OCI-LY7 (cell line): ENCODE measurements at regions not wholly inside any gene's neighbourhood (a gene's known extent, or its start where the extent isn't known, plus 50 kb on each side); places are given as distances from the start of the nearest gene placed in this dataset.

Experiments used
- BruUV-seq: library from RNA; stranded (reverse); fragments of 400-500 nt; replicated peaks from 2 replicates; lab custom pipeline; 2021; lab: Mats Ljungman, UMichigan
- CTCF ChIA-PET: fragments of 300-600 bp; sonication (Branson Sonifier 250); formaldehyde crosslinking; loops from one replicate; lab custom pipeline; 2022; ENCODE audit warnings: antibody characterized with exemption; ENCODE audit not compliant: unreplicated experiment; lab: Charles Lee
- POLR2A ChIA-PET: fragments of 300-600 bp; sonication (Branson Sonifier 250); formaldehyde crosslinking; loops from one replicate; lab custom pipeline; 2022; ENCODE audit warnings: antibody characterized with exemption; lab: Charles Lee
- DNase-seq: peaks from one replicate; pipeline ENCODE4 v3.0.0-alpha.2; 2015; ENCODE audit warnings: low spot score
- H2AFZ ChIP-seq: fragments of 200-600 bp; sonication (generic), shearing (Covaris generic); 2 replicates; pipeline ENCODE4 v1.6.1; 2014; ENCODE audit warnings: mild to moderate bottlenecking, antibody characterized with exemption, low read length, moderate library complexity
- H3K27ac ChIP-seq: fragments of 200-600 bp; sonication (generic); 2 replicates; pipeline ENCODE4 v1.5.1; 2014; ENCODE audit warnings: mixed run types, low read depth, mild to moderate bottlenecking, moderate library complexity, low read length, inconsistent platforms; ENCODE audit not compliant: poor library complexity, severe bottlenecking
- H3K36me3 ChIP-seq: fragments of 200-600 bp; sonication (generic); 2 replicates; pipeline ENCODE4 v1.6.1; 2014; ENCODE audit warnings: mild to moderate bottlenecking, antibody characterized with exemption, low read length, moderate library complexity, mixed read lengths; ENCODE audit not compliant: insufficient read depth
- H3K4me1 ChIP-seq: fragments of 200-600 bp; sonication (generic); 2 replicates; pipeline ENCODE4 v1.5.1; 2014; ENCODE audit warnings: mild to moderate bottlenecking, low read length; ENCODE audit not compliant: insufficient read depth, poor library complexity, severe bottlenecking
- H3K4me2 ChIP-seq: fragments of 200-600 bp; sonication (generic); 2 replicates; pipeline ENCODE4 v1.6.1; 2014; ENCODE audit warnings: mild to moderate bottlenecking, low read length
- H3K4me3 ChIP-seq: fragments of 200-600 bp; sonication (generic); 2 replicates; pipeline ENCODE4 v1.5.1; 2014; ENCODE audit warnings: mild to moderate bottlenecking, low read depth, low read length; ENCODE audit not compliant: poor library complexity, severe bottlenecking
- H3K79me2 ChIP-seq: fragments of 200-600 bp; sonication (generic); 2 replicates; pipeline ENCODE4 v1.6.1; 2016; ENCODE audit warnings: low read depth, mild to moderate bottlenecking, low read length, moderate library complexity, mixed read lengths; ENCODE audit not compliant: insufficient read depth
- H3K9me2 ChIP-seq: fragments of 200-600 bp; sonication (generic); 2 replicates; pipeline ENCODE4 v1.6.1; 2016; ENCODE audit warnings: mild to moderate bottlenecking, low read length, mixed read lengths; ENCODE audit not compliant: insufficient read depth
- H3K9me3 ChIP-seq: fragments of 200-600 bp; sonication (generic); 2 replicates; pipeline ENCODE4 v1.6.1; 2014; ENCODE audit warnings: mild to moderate bottlenecking, mixed run types, low read length, mixed read lengths
- H4K20me1 ChIP-seq: fragments of 200-600 bp; sonication (generic); 2 replicates; pipeline ENCODE4 v1.6.1; 2014; ENCODE audit warnings: mild to moderate bottlenecking, antibody characterized with exemption, low read length, moderate library complexity, mixed read lengths; ENCODE audit not compliant: insufficient read depth
- EZH2phosphoT487 ChIP-seq: fragments of 200-600 bp; sonication (generic); IDR thresholded peaks from 2 replicates; pipeline ENCODE4 v1.6.1; 2018; ENCODE audit warnings: low read depth, borderline replicate concordance, mild to moderate bottlenecking, mixed run types, antibody characterized with exemption, low read length, moderate library complexity, mixed read lengths
- intact Hi-C: fragments of 100-400 bp; cut with micrococcal nuclease; formaldehyde crosslinking; loops from one replicate; pipeline ENCODE4 v1.10.0; 2022; ENCODE audit not compliant: unreplicated experiment
- TF ChIP-seq, protein P1 (sequence below): fragments of 200-600 bp; sonication (generic); conservative IDR thresholded peaks from 2 replicates; pipeline ENCODE4 v1.5.1; 2014; ENCODE audit warnings: mild to moderate bottlenecking, antibody characterized with exemption, low read length, moderate library complexity, mixed read lengths

DNA sequence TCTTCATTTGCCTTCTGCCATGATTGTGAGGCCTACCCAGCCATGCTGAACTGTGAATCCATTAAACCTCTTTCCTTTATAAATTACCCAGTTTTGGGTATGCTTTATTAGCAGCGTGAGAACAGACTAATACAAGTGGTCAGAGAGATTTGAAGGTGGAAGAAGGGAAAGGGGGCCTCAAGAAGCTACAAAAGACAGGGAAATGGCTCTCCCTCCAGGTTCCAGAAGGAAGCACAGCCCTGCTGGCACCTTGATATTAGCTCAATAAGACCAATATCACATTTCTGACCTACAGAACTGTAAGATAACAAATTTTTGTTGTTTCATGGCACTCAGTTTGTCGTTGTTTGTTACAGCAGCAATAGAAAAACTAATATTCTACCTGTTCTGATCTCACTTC is 536.5 kb upstream of the MARCKS start:
- DNase-seq: no peak
- Histone ChIP-seq H3K79me2 (no peaks in the 10 kb centered on the region), H3K9me2 (no peaks in the 10 kb centered on the region), H3K4me1 (no peaks in the 10 kb centered on the region), H3K4me2 (no peak overlapping the region), H3K36me3 (no peaks in the 10 kb centered on the region), H3K27ac (no peak overlapping the region), H2AFZ (no peak overlapping the region), H3K9me3 (no peaks in the 10 kb centered on the region), H3K4me3 (no peak overlapping the region), H4K20me1 (no peaks in the 10 kb centered on the region)
- intact Hi-C loops: no loop called here
- BruUV-seq: no TSS peak
- TF ChIP-seq, protein P1, sequence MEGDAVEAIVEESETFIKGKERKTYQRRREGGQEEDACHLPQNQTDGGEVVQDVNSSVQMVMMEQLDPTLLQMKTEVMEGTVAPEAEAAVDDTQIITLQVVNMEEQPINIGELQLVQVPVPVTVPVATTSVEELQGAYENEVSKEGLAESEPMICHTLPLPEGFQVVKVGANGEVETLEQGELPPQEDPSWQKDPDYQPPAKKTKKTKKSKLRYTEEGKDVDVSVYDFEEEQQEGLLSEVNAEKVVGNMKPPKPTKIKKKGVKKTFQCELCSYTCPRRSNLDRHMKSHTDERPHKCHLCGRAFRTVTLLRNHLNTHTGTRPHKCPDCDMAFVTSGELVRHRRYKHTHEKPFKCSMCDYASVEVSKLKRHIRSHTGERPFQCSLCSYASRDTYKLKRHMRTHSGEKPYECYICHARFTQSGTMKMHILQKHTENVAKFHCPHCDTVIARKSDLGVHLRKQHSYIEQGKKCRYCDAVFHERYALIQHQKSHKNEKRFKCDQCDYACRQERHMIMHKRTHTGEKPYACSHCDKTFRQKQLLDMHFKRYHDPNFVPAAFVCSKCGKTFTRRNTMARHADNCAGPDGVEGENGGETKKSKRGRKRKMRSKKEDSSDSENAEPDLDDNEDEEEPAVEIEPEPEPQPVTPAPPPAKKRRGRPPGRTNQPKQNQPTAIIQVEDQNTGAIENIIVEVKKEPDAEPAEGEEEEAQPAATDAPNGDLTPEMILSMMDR: no peak
- no peak for TF ChIP-seq EZH2phosphoT487
- ChIA-PET CTCF (no interaction called here), POLR2A (interaction anchor here (0.6 to 1.6 kb wide), 3 partner anchors 10 to 577 kb away, joined by 3 read pairs; no protein-coding TSS in a partner anchor)

DNA sequence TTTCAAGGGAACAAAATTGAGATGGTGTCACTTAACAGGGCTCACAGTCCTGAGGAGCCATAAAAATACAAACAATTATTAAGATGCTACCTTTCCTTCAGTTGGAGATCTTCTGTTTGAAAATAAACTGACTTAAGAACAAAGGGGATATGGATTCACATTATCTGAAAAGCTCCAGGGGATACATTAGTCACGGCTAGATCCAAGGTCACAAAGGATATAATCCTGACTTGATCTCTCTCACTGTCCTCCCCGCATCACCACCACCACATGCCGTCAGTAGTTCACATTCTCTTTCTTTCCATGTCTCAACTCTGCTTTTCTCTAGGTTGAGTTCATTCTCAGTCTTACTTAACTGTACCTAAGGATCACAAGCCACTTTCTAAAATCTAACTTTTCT is 530.4 kb upstream of the MARCKS start:
- Histone ChIP-seq H3K4me1 (no peaks in the 10 kb centered on the region), H3K4me3 (no peak overlapping the region), H2AFZ (no peak overlapping the region), H3K9me3 (no peaks in the 10 kb centered on the region), H3K9me2 (no peaks in the 10 kb centered on the region), H3K27ac (no peak overlapping the region), H3K4me2 (no peak overlapping the region), H4K20me1 (no peaks in the 10 kb centered on the region), H3K36me3 (no peaks in the 10 kb centered on the region), H3K79me2 (no peaks in the 10 kb centered on the region)
- intact Hi-C loops: no loop called here
- BruUV-seq: no TSS peak
- DNase-seq: no peak
- ChIA-PET POLR2A (no interaction called here), CTCF (no interaction called here)
- TF ChIP-seq, protein P1: no peak
- no peak for TF ChIP-seq EZH2phosphoT487

DNA sequence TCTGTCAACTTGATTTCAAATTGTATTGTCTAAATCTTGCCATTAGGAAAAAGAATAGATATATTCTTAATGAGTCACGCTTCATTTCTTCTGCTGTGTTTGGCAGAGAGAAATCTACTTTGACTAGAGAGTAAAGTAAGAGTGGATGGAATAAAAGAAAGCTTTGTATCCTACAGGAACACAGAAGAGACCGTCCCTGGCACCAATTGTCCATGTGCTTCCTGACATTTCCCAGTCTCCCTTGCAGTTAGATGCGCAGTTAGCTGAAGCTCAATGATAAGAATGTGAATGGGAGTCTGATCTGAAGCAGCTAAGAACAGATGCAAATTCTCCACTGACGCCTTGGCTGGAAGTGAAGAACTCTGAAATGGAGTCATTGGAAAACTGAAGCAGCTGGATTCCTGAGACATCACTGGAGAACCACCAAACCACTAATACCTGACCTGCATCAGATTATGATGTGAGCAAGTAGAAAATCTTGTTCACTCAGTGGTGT is 528.2 kb upstream of the MARCKS start:
- Histone ChIP-seq H4K20me1 (no peaks in the 10 kb centered on the region), H3K4me3 (no peak overlapping the region), H3K9me3 (no peaks in the 10 kb centered on the region), H3K4me2 (no peak overlapping the region), H2AFZ (no peak overlapping the region), H3K9me2 (no peaks in the 10 kb centered on the region), H3K4me1 (no peaks in the 10 kb centered on the region), H3K36me3 (no peaks in the 10 kb centered on the region), H3K27ac (no peak overlapping the region), H3K79me2 (no peaks in the 10 kb centered on the region)
- ChIA-PET POLR2A (interaction anchor here (1.0 kb wide), 1 partner anchor 8 kb away, joined by 5 read pairs; no protein-coding TSS in a partner anchor), CTCF (no interaction called here)
- TF ChIP-seq, protein P1: no peak
- TF ChIP-seq EZH2phosphoT487: no peak
- intact Hi-C loops: no loop called here
- no peak for DNase-seq
- BruUV-seq: no TSS peak
